ENCODE measurements at regions not wholly inside any gene's neighbourhood (a gene's known extent, or its start where the extent isn't known, plus 50 kb on each side); places are given as distances from the start of the nearest gene placed in this dataset.

- no peak overlapping the region for H2AFZ ChIP-seq (ENCODE audit: low read depth, low read length)
- H3K27ac ChIP-seq (ENCODE audit: low read length) = no peak overlapping the region
- H3K4me1 ChIP-seq (ENCODE audit: low read length) = no peaks in the 10 kb centered on the region
- H3K27me3 ChIP-seq (ENCODE audit: low read depth, low read length) = peaks cover 36% of the 10 kb centered on the region
- H3K4me3 ChIP-seq (ENCODE audit: low read length) = no peak overlapping the region
- no peaks in the 10 kb centered on the region for H3K36me3 ChIP-seq (replicated peaks; ENCODE audit: low read depth, low read length)
- H3K9ac ChIP-seq (ENCODE audit: low read length) = no peak overlapping the region
- no peak overlapping the region for H3K4me2 ChIP-seq (ENCODE audit: low read length)
- H3K79me2 ChIP-seq (ENCODE audit: low read length) = no peaks in the 10 kb centered on the region
- TF ChIP-seq EZH2phosphoT487 (IDR thresholded peaks at IDR 0.05; ENCODE audit: low read depth) (no peak), CTCF (IDR thresholded peaks at IDR 0.05; ENCODE audit: low read depth, low read length) (no peak)
- H3K9me3 ChIP-seq (ENCODE audit: insufficient read depth, low read length) = no peaks in the 10 kb centered on the region
- no peaks in the 10 kb centered on the region for H4K20me1 ChIP-seq (ENCODE audit: insufficient read depth, low read length)
These were observed 313.7 kb downstream of the CYP26B1 start for GRCh38 chr2:71833855-71834560.

- no peaks in the 10 kb centered on the region for H4K20me1 ChIP-seq (ENCODE audit: insufficient read depth, low read length)
- peaks cover 38% of the 10 kb centered on the region for H3K27me3 ChIP-seq (ENCODE audit: low read depth, low read length)
- no peak overlapping the region for H3K4me3 ChIP-seq (ENCODE audit: low read length)
- no peak overlapping the region for H2AFZ ChIP-seq (ENCODE audit: low read depth, low read length)
- H3K9me3 ChIP-seq (ENCODE audit: insufficient read depth, low read length) = no peaks in the 10 kb centered on the region
- no peaks in the 10 kb centered on the region for H3K4me1 ChIP-seq (ENCODE audit: low read length)
- no peak overlapping the region for H3K4me2 ChIP-seq (ENCODE audit: low read length)
- H3K36me3 ChIP-seq (replicated peaks; ENCODE audit: low read depth, low read length) = no peaks in the 10 kb centered on the region
- H3K79me2 ChIP-seq (ENCODE audit: low read length) = no peaks in the 10 kb centered on the region
- TF ChIP-seq EZH2phosphoT487 (IDR thresholded peaks at IDR 0.05; ENCODE audit: low read depth) (no peak), CTCF (IDR thresholded peaks at IDR 0.05; ENCODE audit: low read depth, low read length) (no peak)
- no peak overlapping the region for H3K9ac ChIP-seq (ENCODE audit: low read length)
- H3K27ac ChIP-seq (ENCODE audit: low read length) = no peak overlapping the region
These were observed 314.4 kb downstream of the CYP26B1 start for GRCh38 chr2:71833272-71833671.

- H3K4me2 ChIP-seq (ENCODE audit: low read length) = no peak overlapping the region
- no peaks in the 10 kb centered on the region for H3K4me1 ChIP-seq (ENCODE audit: low read length)
- TF ChIP-seq EZH2phosphoT487 (IDR thresholded peaks at IDR 0.05; ENCODE audit: low read depth) = no peak
- no peak for TF ChIP-seq CTCF (IDR thresholded peaks at IDR 0.05; ENCODE audit: low read depth, low read length)
- H4K20me1 ChIP-seq (ENCODE audit: insufficient read depth, low read length) = no peaks in the 10 kb centered on the region
- no peaks in the 10 kb centered on the region for H3K79me2 ChIP-seq (ENCODE audit: low read length)
- peaks cover 38% of the 10 kb centered on the region for H3K27me3 ChIP-seq (ENCODE audit: low read depth, low read length)
- no peak overlapping the region for H3K4me3 ChIP-seq (ENCODE audit: low read length)
- no peak overlapping the region for H3K27ac ChIP-seq (ENCODE audit: low read length)
- H3K36me3 ChIP-seq (replicated peaks; ENCODE audit: low read depth, low read length) = no peaks in the 10 kb centered on the region
- H2AFZ ChIP-seq (ENCODE audit: low read depth, low read length) = no peak overlapping the region
- H3K9ac ChIP-seq (ENCODE audit: low read length) = no peak overlapping the region
- H3K9me3 ChIP-seq (ENCODE audit: insufficient read depth, low read length) = no peaks in the 10 kb centered on the region
These were observed 314.8 kb downstream of the CYP26B1 start for GRCh38 chr2:71832844-71833243.

- Histone ChIP-seq H3K27me3 (ENCODE audit: low read depth, low read length) (peaks cover 38% of the 10 kb centered on the region), H3K4me2 (ENCODE audit: low read length) (no peak overlapping the region), H4K20me1 (ENCODE audit: insufficient read depth, low read length) (no peaks in the 10 kb centered on the region), H3K79me2 (ENCODE audit: low read length) (no peaks in the 10 kb centered on the region), H3K9ac (ENCODE audit: low read length) (no peak overlapping the region), H3K36me3 (replicated peaks; ENCODE audit: low read depth, low read length) (no peaks in the 10 kb centered on the region), H2AFZ (ENCODE audit: low read depth, low read length) (no peak overlapping the region), H3K27ac (ENCODE audit: low read length) (no peak overlapping the region), H3K4me3 (ENCODE audit: low read length) (no peak overlapping the region), H3K4me1 (ENCODE audit: low read length) (no peaks in the 10 kb centered on the region), H3K9me3 (ENCODE audit: insufficient read depth, low read length) (no peaks in the 10 kb centered on the region)
- no peak for TF ChIP-seq CTCF (IDR thresholded peaks at IDR 0.05; ENCODE audit: low read depth, low read length)
- no peak for TF ChIP-seq EZH2phosphoT487 (IDR thresholded peaks at IDR 0.05; ENCODE audit: low read depth)
These were observed 315.3 kb downstream of the CYP26B1 start for GRCh38 chr2:71832388-71832787.
